Right hindlimb (tissue), 1 donor: ENCODE measurements at regions not wholly inside any gene's neighbourhood (a gene's known extent, or its start where the extent isn't known, plus 50 kb on each side); places are given as distances from the start of the nearest gene placed in this dataset.
"Not testable (repeated sequence)": the region's sequence is repeated elsewhere in the genome, so short reads cannot be mapped to it uniquely, and the experiment has no call there.

ENCODE experiments used
- DNase-seq: peaks from one replicate; pipeline ENCODE4 v3.0.0-alpha.2; 2018

- no peak for DNase-seq
Observed at GRCh38 chrX:85808217-85808616, 239.1 kb downstream of the CHM start.

- DNase-seq: not testable (repeated sequence)
Observed at GRCh38 chrX:85772391-85772790, 275.0 kb downstream of the CHM start.

- DNase-seq: no peak
Observed at GRCh38 chrX:85765651-85766050, 281.7 kb downstream of the CHM start.

- not testable (repeated sequence) for DNase-seq
Observed at GRCh38 chrX:85723025-85723424, 324.3 kb downstream of the CHM start.

- not testable (repeated sequence) for DNase-seq
Observed at GRCh38 chrX:85703233-85703632, 323.8 kb upstream of the POF1B start.

GRCh38 chrX:85698921-85699320 lies 319.5 kb upstream of the POF1B start:
- DNase-seq: no peak

GRCh38 chrX:85685843-85686242 lies 306.4 kb upstream of the POF1B start:
- no peak for DNase-seq

GRCh38 chrX:85666471-85666870 lies 287.0 kb upstream of the POF1B start:
- no peak for DNase-seq

- DNase-seq: not testable (repeated sequence)
Observed at GRCh38 chrX:85663970-85664369, 284.5 kb upstream of the POF1B start.

- DNase-seq: no peak
Observed at GRCh38 chrX:85630901-85631300, 251.4 kb upstream of the POF1B start.

- DNase-seq: no peak
Observed at GRCh38 chrX:85627363-85627762, 247.9 kb upstream of the POF1B start.

- no peak for DNase-seq
Observed at GRCh38 chrX:85622635-85623034, 243.2 kb upstream of the POF1B start.

GRCh38 chrX:85620466-85620865 lies 241.0 kb upstream of the POF1B start:
- no peak for DNase-seq

GRCh38 chrX:85619962-85620361 lies 240.5 kb upstream of the POF1B start:
- no peak for DNase-seq

GRCh38 chrX:85611926-85612325 lies 232.5 kb upstream of the POF1B start:
- no peak for DNase-seq

GRCh38 chrX:85592980-85593379 lies 213.5 kb upstream of the POF1B start:
- DNase-seq: no peak

GRCh38 chrX:85591536-85591935 lies 212.1 kb upstream of the POF1B start:
- peak; percentile 16 for DNase-seq

GRCh38 chrX:85590638-85591037 lies 211.2 kb upstream of the POF1B start:
- no peak for DNase-seq

GRCh38 chrX:85573801-85574200 lies 194.3 kb upstream of the POF1B start:
- DNase-seq: no peak

GRCh38 chrX:85570496-85570895 lies 191.0 kb upstream of the POF1B start:
- no peak for DNase-seq

GRCh38 chrX:85569686-85570085 lies 190.2 kb upstream of the POF1B start:
- DNase-seq: peak; percentile 18

GRCh38 chrX:85569096-85569495 lies 189.6 kb upstream of the POF1B start:
- no peak for DNase-seq

GRCh38 chrX:85561231-85561630 lies 181.8 kb upstream of the POF1B start:
- peak; percentile 51 for DNase-seq

- no peak for DNase-seq
Observed at GRCh38 chrX:85544609-85545008, 165.1 kb upstream of the POF1B start.

- DNase-seq: no peak
Observed at GRCh38 chrX:85543866-85544265, 164.4 kb upstream of the POF1B start.

- DNase-seq: not testable (repeated sequence)
Observed at GRCh38 chrX:85529141-85529540, 149.7 kb upstream of the POF1B start.
